ENCODE measurements at regions not wholly inside any gene's neighbourhood (a gene's known extent, or its start where the extent isn't known, plus 50 kb on each side); places are given as distances from the start of the nearest gene placed in this dataset.
"Not testable (repeated sequence)": the region's sequence is repeated elsewhere in the genome, so short reads cannot be mapped to it uniquely, and the experiment has no call there.

- H3K4me1 Mint-ChIP-seq (ENCODE audit: low read depth), result no peaks in the 10 kb centered on the region
- no peak for TF ChIP-seq CTCF (IDR thresholded peaks at IDR 0.05)
- no peaks in the 10 kb centered on the region for H3K36me3 Mint-ChIP-seq (ENCODE audit: low read depth)
- H3K4me3 Mint-ChIP-seq, result no peak overlapping the region
- no peak overlapping the region for H3K27ac Mint-ChIP-seq
- H3K9me3 Mint-ChIP-seq, result peaks cover 28% of the 10 kb centered on the region
- DNase-seq, result no peak
- H3K27me3 Mint-ChIP-seq (ENCODE audit: insufficient read depth), result no peaks in the 10 kb centered on the region; the same call in 1 of the 2 replicates
Observed at GRCh38 chr4:31021008-31021407, 300.8 kb downstream of the PCDH7 start.

GRCh38 chr4:31022702-31023101 is 302.5 kb downstream of the PCDH7 start:
- Mint-ChIP-seq H3K4me1 (ENCODE audit: low read depth) (no peaks in the 10 kb centered on the region), H3K27ac (no peak overlapping the region), H3K27me3 (ENCODE audit: insufficient read depth) (no peaks in the 10 kb centered on the region; the same call in 1 of the 2 replicates), H3K9me3 (peaks cover 21% of the 10 kb centered on the region), H3K36me3 (ENCODE audit: low read depth) (no peaks in the 10 kb centered on the region), H3K4me3 (no peak overlapping the region)
- no peak for TF ChIP-seq CTCF (IDR thresholded peaks at IDR 0.05)
- no peak for DNase-seq

GRCh38 chr4:31023109-31023508 is 302.9 kb downstream of the PCDH7 start:
- Mint-ChIP-seq H3K27ac (no peak overlapping the region), H3K9me3 (peaks cover 21% of the 10 kb centered on the region)

GRCh38 chr4:31023742-31024141 is 303.6 kb downstream of the PCDH7 start:
- no peaks in the 10 kb centered on the region for H3K36me3 Mint-ChIP-seq (ENCODE audit: low read depth)
- H3K4me3 Mint-ChIP-seq, result no peak overlapping the region
- no peaks in the 10 kb centered on the region; the same call in 1 of the 2 replicates for H3K27me3 Mint-ChIP-seq (ENCODE audit: insufficient read depth)
- DNase-seq, result no peak
- H3K9me3 Mint-ChIP-seq, result peaks cover 21% of the 10 kb centered on the region
- H3K4me1 Mint-ChIP-seq (ENCODE audit: low read depth), result no peaks in the 10 kb centered on the region
- no peak for TF ChIP-seq CTCF (IDR thresholded peaks at IDR 0.05)
- no peak overlapping the region for H3K27ac Mint-ChIP-seq

More at GRCh38 chr4:31023109-31023508, 302.9 kb downstream of the PCDH7 start:
- no peaks in the 10 kb centered on the region for H3K36me3 Mint-ChIP-seq (ENCODE audit: low read depth)
- TF ChIP-seq CTCF (IDR thresholded peaks at IDR 0.05), result no peak
- H3K27me3 Mint-ChIP-seq (ENCODE audit: insufficient read depth), result no peaks in the 10 kb centered on the region; the same call in 1 of the 2 replicates
- no peak overlapping the region for H3K4me3 Mint-ChIP-seq
- DNase-seq, result no peak
- no peaks in the 10 kb centered on the region for H3K4me1 Mint-ChIP-seq (ENCODE audit: low read depth)

- not testable (repeated sequence) for H3K27ac Mint-ChIP-seq; H3K27me3 Mint-ChIP-seq (ENCODE audit: insufficient read depth); H3K36me3 Mint-ChIP-seq (ENCODE audit: low read depth)
Observed at GRCh38 chr4:31024781-31025180, 304.6 kb downstream of the PCDH7 start.

GRCh38 chr4:31026256-31026655 is 306.1 kb downstream of the PCDH7 start:
- no peak for DNase-seq
- no peak for TF ChIP-seq CTCF (IDR thresholded peaks at IDR 0.05)
- no peaks in the 10 kb centered on the region; the same call in 1 of the 2 replicates for H3K27me3 Mint-ChIP-seq (ENCODE audit: insufficient read depth)
- H3K36me3 Mint-ChIP-seq (ENCODE audit: low read depth), result no peaks in the 10 kb centered on the region
- H3K4me3 Mint-ChIP-seq, result no peak overlapping the region
- peaks cover 16% of the 10 kb centered on the region for H3K9me3 Mint-ChIP-seq
- H3K27ac Mint-ChIP-seq, result no peak overlapping the region
- H3K4me1 Mint-ChIP-seq (ENCODE audit: low read depth), result no peaks in the 10 kb centered on the region

More at GRCh38 chr4:31024781-31025180, 304.6 kb downstream of the PCDH7 start:
- H3K9me3 Mint-ChIP-seq, result peaks cover 23% of the 10 kb centered on the region
- not testable (repeated sequence) for DNase-seq; H3K4me3 Mint-ChIP-seq; H3K4me1 Mint-ChIP-seq (ENCODE audit: low read depth)

All from HFFc6 (cell line).